A549 (cell line): ENCODE measurements at regions not wholly inside any gene's neighbourhood (a gene's known extent, or its start where the extent isn't known, plus 50 kb on each side); places are given as distances from the start of the nearest gene placed in this dataset.

Experiments
- ATAC-seq, 2 experiments: fragments of 200-7000 bp in 1 of 2; fragments of >200 bp in 1 of 2; cut with Nextera tagmentation in 1 of 2; cut with Tn5 transposase in 1 of 2; 3 replicates each; pipeline versions ENCODE4 v1.8.0 to v1.9.1; 2018 to 2020; ENCODE audit warnings: mild to moderate bottlenecking in 1 of 2, moderate library complexity in 1 of 2
- CTCF ChIA-PET: fragments of 300-600 bp; sonication (Branson Sonifier 250); formaldehyde crosslinking; extraction: SDS; loops from one replicate; lab custom pipeline; 2021; ENCODE audit warnings: antibody characterized with exemption, inconsistent platforms; lab: Yijun Ruan, JAX
- POLR2A ChIA-PET: fragments of 350-600 bp; formaldehyde crosslinking; extraction: SDS; loops from one replicate; lab custom pipeline; 2021; ENCODE audit warnings: antibody characterized with exemption, inconsistent platforms; lab: Yijun Ruan, JAX
- DNase-seq, 2 experiments: peaks; one replicate each; pipeline versions ENCODE4 v3.0.0 to v3.0.0-alpha.2; 2011 to 2016; ENCODE audit warnings: low read depth in 1 of 2, low spot score in 1 of 2
- FAIRE-seq: peaks from 2 replicates; lab custom pipeline; 2011; peaks lifted over from hg19 to GRCh38; lab: Jason Lieb, UNC
- H3K27ac ChIP-seq, 2 experiments: fragments of >200 bp; sonication (Bioruptor Twin); formaldehyde crosslinking; 3 replicates each; pipeline ENCODE4 v1.5.1; 2016 to 2017
- H3K4me1 ChIP-seq: fragments of >200 bp; sonication (Bioruptor Twin); formaldehyde crosslinking; 3 replicates; pipeline ENCODE4 v1.6.1; 2016
- H3K4me2 ChIP-seq: fragments of >200 bp; sonication (Bioruptor Twin); formaldehyde crosslinking; 3 replicates; pipeline ENCODE4 v1.6.1; 2016
- H3K4me3 ChIP-seq: fragments of >200 bp; sonication (Bioruptor Twin); formaldehyde crosslinking; 3 replicates; pipeline ENCODE4 v1.5.1; 2016
- H3K9me3 ChIP-seq: fragments of >200 bp; sonication (Bioruptor Twin); formaldehyde crosslinking; 3 replicates; pipeline ENCODE4 v1.6.1; 2016
- ATOH8 ChIP-seq: fragments of 250-450 bp; sonication (Bioruptor Pico); IDR thresholded peaks from 2 replicates; pipeline ENCODE4 v1.5.0; 2020; ENCODE audit warnings: low read depth, mild to moderate bottlenecking, moderate library complexity
- BCL3 ChIP-seq: fragments of >200 bp; sonication (Bioruptor Twin); formaldehyde crosslinking; IDR thresholded peaks from 3 replicates; pipeline ENCODE4 v1.6.1; 2016
- CBX2 ChIP-seq: fragments of 200-600 bp; sonication (generic); IDR thresholded peaks from 2 replicates; pipeline ENCODE4 v1.6.1; 2016; ENCODE audit warnings: low read depth, mild to moderate bottlenecking, borderline replicate concordance
- CTCF ChIP-seq: fragments of >200 bp; sonication (Bioruptor Twin); formaldehyde crosslinking; IDR thresholded peaks from 3 replicates; pipeline ENCODE4 v1.5.1; 2016
- EHMT2 ChIP-seq: fragments of 200-600 bp; sonication (generic); IDR thresholded peaks from 2 replicates; pipeline ENCODE4 v1.6.1; 2016; ENCODE audit warnings: antibody characterized with exemption, low read depth, mild to moderate bottlenecking, moderate library complexity
- EP300 ChIP-seq, 2 experiments: fragments of >200 bp; sonication (Bioruptor Twin); formaldehyde crosslinking; IDR thresholded peaks; 2 replicates in 1 of 2; 3 replicates in 1 of 2; pipeline ENCODE4 v1.6.1; 2016 to 2017
- GATA3 ChIP-seq: IDR thresholded peaks from 2 replicates; pipeline ENCODE4 v1.6.1; 2012; ENCODE audit warnings: borderline replicate concordance
- HEYL ChIP-seq: fragments of 250-450 bp; sonication (Bioruptor Pico); IDR thresholded peaks from 2 replicates; pipeline ENCODE4 v1.8.0; 2021; ENCODE audit warnings: mild to moderate bottlenecking, moderate library complexity
- HOXB13 ChIP-seq: fragments of 250-450 bp; sonication (Bioruptor Pico); IDR thresholded peaks from 2 replicates; pipeline ENCODE4 v1.5.0; 2020; ENCODE audit warnings: low read depth, mild to moderate bottlenecking, moderate library complexity
- KDM1A ChIP-seq: fragments of 200-600 bp; sonication (generic); IDR thresholded peaks from 2 replicates; pipeline ENCODE4 v1.6.1; 2016; ENCODE audit warnings: low read depth, mild to moderate bottlenecking
- KDM5A ChIP-seq: fragments of 200-600 bp; sonication (generic); IDR thresholded peaks from 2 replicates; pipeline ENCODE4 v1.6.1; 2016; ENCODE audit warnings: antibody characterized with exemption, mild to moderate bottlenecking
- MAFK ChIP-seq: fragments of 450-650 bp; IDR thresholded peaks from 2 replicates; pipeline ENCODE4 v1.6.1; 2014; ENCODE audit not compliant: partially characterized antibody
- MYC ChIP-seq: IDR thresholded peaks from 2 replicates; pipeline ENCODE4 v1.6.1; 2012; ENCODE audit warnings: mild to moderate bottlenecking, inconsistent platforms, low read length, improper control_type of control experiment, borderline replicate concordance
- NFE2L2 ChIP-seq: fragments of 150-350 bp; conservative IDR thresholded peaks from 2 replicates; pipeline ENCODE4 v1.6.1; 2014; ENCODE audit warnings: low read length
- NR3C1 ChIP-seq: fragments of >200 bp; sonication (Bioruptor Twin); formaldehyde crosslinking; IDR thresholded peaks from 3 replicates; pipeline ENCODE4 v1.6.1; 2017
- PHF8 ChIP-seq: fragments of 200-600 bp; sonication (generic); IDR thresholded peaks from 2 replicates; pipeline ENCODE4 v1.6.1; 2016; ENCODE audit warnings: low read depth, mild to moderate bottlenecking, antibody characterized with exemption, moderate library complexity, borderline replicate concordance
- POLR2A ChIP-seq: IDR thresholded peaks from 2 replicates; pipeline ENCODE4 v1.6.1; 2012; ENCODE audit warnings: mild to moderate bottlenecking, low read length
- RARB ChIP-seq: fragments of 250-450 bp; sonication (Bioruptor Pico); IDR thresholded peaks from 2 replicates; pipeline ENCODE4 v1.8.0; 2021; ENCODE audit warnings: mild to moderate bottlenecking, moderate library complexity
- REST ChIP-seq: fragments of 200-600 bp; sonication (generic); IDR thresholded peaks from 2 replicates; pipeline ENCODE4 v1.6.1; 2016; ENCODE audit warnings: antibody characterized with exemption, mild to moderate bottlenecking, moderate library complexity
- RFX5 ChIP-seq: fragments of 450-650 bp; IDR thresholded peaks from 2 replicates; pipeline ENCODE4 v1.7.1; 2014; ENCODE audit warnings: antibody characterized with exemption, mild to moderate bottlenecking, moderate library complexity
- SMC3 ChIP-seq: fragments of >200 bp; sonication (Bioruptor Twin); formaldehyde crosslinking; IDR thresholded peaks from 3 replicates; pipeline ENCODE4 v1.6.1; 2018; ENCODE audit warnings: inconsistent platforms
- SREBF2 ChIP-seq: fragments of 450-650 bp; IDR thresholded peaks from 2 replicates; pipeline ENCODE4 v1.6.1; 2014; ENCODE audit warnings: mild to moderate bottlenecking, moderate library complexity
- ZC3H11A ChIP-seq: fragments of 450-650 bp; IDR thresholded peaks from 2 replicates; pipeline ENCODE4 v1.6.1; 2014; ENCODE audit warnings: antibody characterized with exemption, mild to moderate bottlenecking
- ZFP36 ChIP-seq: fragments of 450-650 bp; IDR thresholded peaks from 2 replicates; pipeline ENCODE4 v1.6.1; 2014; ENCODE audit warnings: borderline replicate concordance; ENCODE audit not compliant: partially characterized antibody
- ZNF302 ChIP-seq: fragments of 250-450 bp; sonication (Bioruptor Pico); IDR thresholded peaks from 2 replicates; pipeline ENCODE4 v1.9.0; 2021; ENCODE audit warnings: inconsistent platforms, mild to moderate bottlenecking, moderate library complexity
- ZSCAN20 ChIP-seq: fragments of 250-450 bp; sonication (Bioruptor Pico); IDR thresholded peaks from 2 replicates; pipeline ENCODE4 v1.8.0; 2022; ENCODE audit warnings: mild to moderate bottlenecking, moderate library complexity
- WGBS: methylation state at CpG from one replicate; pipeline ENCODE4 v1.1.6; 2017; ENCODE audit errors: missing lambda C conversion rate; 5-methylcytosine and 5-hydroxymethylcytosine counted together

GRCh38 chrX:36462142-36462541 lies 542.6 kb downstream of the CFAP47 start:
- Histone ChIP-seq H3K27ac (no peak overlapping the region), H3K4me3 (no peak overlapping the region), H3K4me2 (no peak overlapping the region), H3K4me1 (no peaks in the 10 kb centered on the region), H3K9me3 (no peaks in the 10 kb centered on the region)
- ATAC-seq, result no peak
- TF ChIP-seq ZNF302 (CRISPR knock-in tag) (no peak), CTCF (no peak), KDM1A (no peak), EHMT2 (no peak), SMC3 (no peak), KDM5A (no peak), HOXB13 (no peak), GATA3 (no peak), MYC (no peak), BCL3 (no peak), NFE2L2 (no peak), EP300 (IDR thresholded peaks at IDR 0.05) (no peak)
- peak; percentile 79 for FAIRE-seq
- ChIA-PET CTCF (no interaction called here), POLR2A (no interaction called here)
- no peak for DNase-seq

- DNase-seq, result no peak
- Histone ChIP-seq H3K4me1 (no peaks in the 10 kb centered on the region), H3K4me2 (no peak overlapping the region), H3K27ac (no peak overlapping the region), H3K4me3 (no peak overlapping the region), H3K9me3 (no peaks in the 10 kb centered on the region)
- CTCF ChIA-PET, result no interaction called here
- WGBS, result 0% methylated on average over 1 of the region's 1 CpG
- no peak for ATAC-seq
- peak; percentile 94 for FAIRE-seq
- no peak for TF ChIP-seq RARB (CRISPR knock-in tag)
- POLR2A ChIA-PET, result no interaction called here
Measured at GRCh38 chrX:36480441-36480990, 527.6 kb upstream of the FAM47C start.

- POLR2A ChIA-PET, result no interaction called here
- no peak for ATAC-seq
Measured at GRCh38 chrX:36501169-36501702, 506.9 kb upstream of the FAM47C start.

GRCh38 chrX:36504625-36505024 lies 503.5 kb upstream of the FAM47C start:
- no peak overlapping the region for H3K4me2 ChIP-seq
- ChIA-PET POLR2A (no interaction called here), CTCF (no interaction called here)
- no peak overlapping the region for H3K27ac ChIP-seq
- TF ChIP-seq RFX5 (no peak), ZC3H11A (no peak), ATOH8 (CRISPR knock-in tag) (no peak), NR3C1 (no peak), HEYL (no peak), ZNF302 (CRISPR knock-in tag) (no peak), POLR2A (no peak), ZSCAN20 (CRISPR knock-in tag) (no peak), MYC (no peak), ZFP36 (no peak), REST (no peak), RARB (CRISPR knock-in tag) (no peak), SMC3 (no peak), PHF8 (no peak), CBX2 (no peak), SREBF2 (no peak)
- DNase-seq (no peak), FAIRE-seq (peak; percentile 32), ATAC-seq (no peak)
- no peak overlapping the region for H3K4me3 ChIP-seq
- no peaks in the 10 kb centered on the region for H3K4me1 ChIP-seq
- no peaks in the 10 kb centered on the region for H3K9me3 ChIP-seq

More at GRCh38 chrX:36501169-36501702, 506.9 kb upstream of the FAM47C start:
- TF ChIP-seq MAFK, result peak; percentile 16
- no peak for TF ChIP-seq NFE2L2
- CTCF ChIA-PET, result no interaction called here
- FAIRE-seq (no peak), DNase-seq (no peak)
- Histone ChIP-seq H3K9me3 (no peaks in the 10 kb centered on the region), H3K4me1 (no peaks in the 10 kb centered on the region), H3K4me2 (no peak overlapping the region), H3K27ac (no peak overlapping the region), H3K4me3 (no peak overlapping the region)
- WGBS, result 2% methylated on average over 8 of the region's 8 CpGs
